Activated CD4-positive, alpha-beta memory T cell treated with anti-CD3 and anti-CD28 coated beads for 36 hours (primary cell): ENCODE measurements at regions not wholly inside any gene's neighbourhood (a gene's known extent, or its start where the extent isn't known, plus 50 kb on each side); places are given as distances from the start of the nearest gene placed in this dataset.

Experiments
- CTCF ChIA-PET: fragments of 350-600 bp; sonication (Branson Sonifier 250); formaldehyde crosslinking; loops from one replicate; lab custom pipeline; 2021; ENCODE audit warnings: antibody characterized with exemption, inconsistent platforms; lab: Charles Lee
- POLR2A ChIA-PET: fragments of 350-600 bp; sonication (Branson Sonifier 250); formaldehyde crosslinking; loops from one replicate; lab custom pipeline; 2021; ENCODE audit warnings: antibody characterized with exemption; lab: Charles Lee
- DNase-seq: peaks from one replicate; pipeline ENCODE4 v3.0.0-alpha.2; 2020
- H3K27ac Mint-ChIP-seq: one replicate; pipeline ENCODE4 v1.8.0; 2021; ENCODE audit warnings: mixed read lengths
- H3K27me3 Mint-ChIP-seq: one replicate; pipeline ENCODE4 v1.8.0; 2021; ENCODE audit warnings: mixed read lengths
- H3K36me3 Mint-ChIP-seq: one replicate; pipeline ENCODE4 v1.8.0; 2021; ENCODE audit warnings: mixed read lengths
- H3K4me1 Mint-ChIP-seq: one replicate; pipeline ENCODE4 v1.8.0; 2021; ENCODE audit warnings: low read depth, mixed read lengths
- H3K4me3 Mint-ChIP-seq: one replicate; pipeline ENCODE4 v1.8.0; 2021; ENCODE audit warnings: mild to moderate bottlenecking, mixed read lengths
- H3K9me3 Mint-ChIP-seq: one replicate; pipeline ENCODE4 v1.8.0; 2021; ENCODE audit warnings: mixed read lengths
- intact Hi-C: fragments of 100-400 bp; cut with micrococcal nuclease; formaldehyde crosslinking; loops from one replicate; pipeline ENCODE4 v1.15.1; 2023

GRCh38 chr12:67444542-67444941 is 175.4 kb downstream of the CAND1 start:
- peaks cover 30% of the 10 kb centered on the region for H3K4me1 Mint-ChIP-seq
- intact Hi-C loops: loop anchor here (5.0 kb wide), 1 partner anchor 498 kb away; no protein-coding TSS in a partner anchor
- no peak overlapping the region for H3K4me3 Mint-ChIP-seq
- POLR2A ChIA-PET: no interaction called here
- peaks cover 2% of the 10 kb centered on the region for H3K36me3 Mint-ChIP-seq
- H3K27me3 Mint-ChIP-seq: peaks cover 4% of the 10 kb centered on the region
- peaks cover under 1% of the 10 kb centered on the region for H3K9me3 Mint-ChIP-seq
- CTCF ChIA-PET: interaction anchor here (1.1 kb wide), 1 partner anchor 89 kb away, joined by 3 read pairs; no protein-coding TSS in a partner anchor
- H3K27ac Mint-ChIP-seq: no peak overlapping the region
- DNase-seq: no peak

- intact Hi-C loops: loop anchor here (5.0 kb wide), 1 partner anchor 186 kb away; no protein-coding TSS in a partner anchor
- no peak overlapping the region for H3K4me3 Mint-ChIP-seq
- H3K4me1 Mint-ChIP-seq: peaks cover 42% of the 10 kb centered on the region
- CTCF ChIA-PET: no interaction called here
- H3K36me3 Mint-ChIP-seq: peaks cover 2% of the 10 kb centered on the region
- peaks cover 2% of the 10 kb centered on the region for H3K27me3 Mint-ChIP-seq
- no peak overlapping the region for H3K27ac Mint-ChIP-seq
- POLR2A ChIA-PET: no interaction called here
- peaks cover 5% of the 10 kb centered on the region for H3K9me3 Mint-ChIP-seq
- DNase-seq: no peak
Observed at GRCh38 chr12:67446716-67447115, 177.6 kb downstream of the CAND1 start.

DNA sequence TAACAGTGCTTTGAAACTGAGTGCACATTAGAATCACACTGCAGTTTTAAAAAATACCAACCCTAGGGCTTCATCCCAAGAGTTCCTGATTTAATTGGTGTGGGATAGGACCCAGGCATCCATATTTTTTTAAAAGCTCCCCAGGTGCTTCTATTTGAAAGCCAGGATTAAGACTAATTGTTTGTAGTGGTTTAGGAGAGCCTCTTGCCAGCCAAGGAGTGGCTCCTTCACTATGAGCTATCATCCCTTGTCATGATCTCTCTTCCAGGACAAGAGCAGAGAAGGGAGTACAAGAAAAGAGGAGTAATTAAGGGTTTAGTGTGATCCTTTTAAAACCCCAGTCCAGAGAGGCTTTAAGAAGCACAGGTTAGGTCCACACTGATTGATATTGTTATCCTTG is 178.0 kb downstream of the CAND1 start:
- Mint-ChIP-seq H3K27ac (no peak overlapping the region), H3K9me3 (peaks cover 5% of the 10 kb centered on the region), H3K27me3 (peaks cover 2% of the 10 kb centered on the region), H3K4me3 (no peak overlapping the region), H3K4me1 (peaks cover 44% of the 10 kb centered on the region), H3K36me3 (peaks cover 2% of the 10 kb centered on the region)
- no peak for DNase-seq
- intact Hi-C loops: loop anchor here (5.0 kb wide), 1 partner anchor 185 kb away; no protein-coding TSS in a partner anchor
- ChIA-PET CTCF (interaction anchor here (0.6 kb wide), 1 partner anchor 380 kb away, joined by 3 read pairs; no protein-coding TSS in a partner anchor), POLR2A (no interaction called here)

DNA sequence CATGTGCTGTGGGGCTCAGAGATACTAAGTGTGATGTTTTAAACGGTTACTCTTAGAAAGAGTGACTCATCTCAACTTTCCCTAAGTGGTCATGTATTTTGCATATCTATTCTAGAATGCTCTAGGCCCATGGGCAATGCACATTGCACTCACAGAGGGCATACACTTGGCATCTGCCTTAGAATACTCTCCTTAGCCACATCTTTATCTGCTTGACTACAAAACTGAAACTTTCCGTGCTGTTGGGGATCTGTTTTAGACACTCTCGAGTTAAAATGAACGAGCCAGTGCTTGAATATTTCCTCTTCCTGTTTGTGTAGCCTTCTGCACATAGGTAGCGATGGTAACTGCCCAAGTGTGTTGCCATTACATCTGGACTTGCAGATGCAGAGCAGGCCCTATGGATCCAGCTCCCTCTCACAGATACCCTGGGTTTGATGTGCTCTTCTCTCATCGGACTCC is 180.5 kb downstream of the CAND1 start:
- POLR2A ChIA-PET: no interaction called here

DNA sequence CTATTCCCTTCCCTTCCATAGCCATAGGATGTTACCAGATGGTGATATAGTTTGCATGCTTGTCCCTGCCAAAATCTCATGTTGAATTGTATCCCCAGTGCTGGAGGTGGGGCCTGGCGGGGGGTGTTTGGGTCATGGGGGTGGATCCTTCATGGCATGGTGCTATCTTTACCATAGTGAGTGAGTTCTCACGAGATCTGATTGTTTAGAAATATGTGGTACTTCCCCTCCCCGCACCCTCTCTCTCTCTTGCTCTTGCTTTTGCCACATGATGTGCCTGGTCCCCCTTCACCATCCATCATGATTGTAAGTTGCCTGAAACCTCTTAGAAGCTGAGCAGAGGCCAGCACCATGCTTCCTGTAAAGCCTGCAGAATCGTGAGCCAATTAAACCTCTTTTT is 181.3 kb downstream of the CAND1 start:
- ChIA-PET POLR2A (interaction anchor here (0.6 kb wide), 1 partner anchor 494 kb away, joined by 3 read pairs; no protein-coding TSS in a partner anchor), CTCF (interaction anchor here (0.6 to 2.9 kb wide), 2 partner anchors 8 to 493 kb away, joined by 3 to 7 read pairs; no protein-coding TSS in a partner anchor)
- peaks cover 2% of the 10 kb centered on the region for H3K36me3 Mint-ChIP-seq
- peaks cover 5% of the 10 kb centered on the region for H3K9me3 Mint-ChIP-seq
- H3K4me3 Mint-ChIP-seq: no peak overlapping the region
- peaks cover 4% of the 10 kb centered on the region for H3K27me3 Mint-ChIP-seq
- peaks cover 51% of the 10 kb centered on the region for H3K4me1 Mint-ChIP-seq
- intact Hi-C loops: loop anchor here (2.0 to 5.0 kb wide), 4 partner anchors 62 to 200 kb away; partner anchors contain the start of gene CAND1
- DNase-seq: no peak
- H3K27ac Mint-ChIP-seq: no peak overlapping the region

More for the DNA sequence above, 180.5 kb downstream of the CAND1 start:
- Mint-ChIP-seq H3K4me3 (no peak overlapping the region), H3K27ac (no peak overlapping the region), H3K27me3 (peaks cover 3% of the 10 kb centered on the region), H3K9me3 (peaks cover 5% of the 10 kb centered on the region), H3K4me1 (peaks cover 51% of the 10 kb centered on the region), H3K36me3 (peaks cover 2% of the 10 kb centered on the region)
- peak; percentile 19 for DNase-seq
- intact Hi-C loops: loop anchor here (2.0 to 5.0 kb wide), 6 partner anchors 63 to 249 kb away; partner anchors contain the start of gene CAND1
- CTCF ChIA-PET: interaction anchor here (2.9 kb wide), 1 partner anchor 494 kb away, joined by 7 read pairs; no protein-coding TSS in a partner anchor

DNA sequence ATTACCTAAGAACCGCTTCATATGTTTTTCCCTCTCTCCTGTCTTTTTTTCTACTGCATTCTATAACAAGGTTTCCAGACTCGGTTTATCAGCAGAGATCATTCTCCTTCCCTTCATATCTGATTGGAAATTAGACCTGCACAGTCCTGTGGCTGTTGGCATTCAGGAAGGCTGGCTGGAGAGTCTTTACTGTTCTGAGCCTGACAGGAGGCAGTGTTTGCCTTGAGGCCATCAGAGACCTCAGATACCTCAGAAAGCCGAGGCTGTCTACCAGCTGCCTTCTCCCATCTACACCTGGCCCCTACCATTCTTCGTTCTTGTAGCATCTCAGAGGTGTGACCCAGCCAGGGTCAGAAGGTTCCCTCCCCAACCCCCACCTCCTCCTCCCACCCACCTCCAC is 182.0 kb downstream of the CAND1 start:
- Mint-ChIP-seq H3K27ac (no peak overlapping the region), H3K4me1 (peaks cover 51% of the 10 kb centered on the region), H3K27me3 (peaks cover 4% of the 10 kb centered on the region), H3K36me3 (peaks cover 2% of the 10 kb centered on the region), H3K9me3 (peaks cover 5% of the 10 kb centered on the region), H3K4me3 (no peak overlapping the region)
- CTCF ChIA-PET: interaction anchor here (0.6 to 2.9 kb wide), 3 partner anchors 9 to 492 kb away, joined by 3 to 7 read pairs (median 4); no protein-coding TSS in a partner anchor
- intact Hi-C loops: loop anchor here (2.0 to 5.0 kb wide), 4 partner anchors 62 to 200 kb away; partner anchors contain the start of gene CAND1
- DNase-seq: no peak
- POLR2A ChIA-PET: interaction anchor here (1.3 kb wide), 1 partner anchor 182 kb away, joined by 4 read pairs; the partner anchor contains the start of gene CAND1

- peak; percentile 42 for DNase-seq
- ChIA-PET POLR2A (interaction anchor here (0.9 to 1.3 kb wide), 2 partner anchors 183 to 539 kb away, joined by 3 to 4 read pairs; partner anchors contain the start of gene CAND1), CTCF (interaction anchor here (0.8 to 2.9 kb wide), 3 partner anchors 11 to 491 kb away, joined by 3 to 7 read pairs (median 4); no protein-coding TSS in a partner anchor)
- intact Hi-C loops: loop anchor here (2.0 to 5.0 kb wide), 3 partner anchors 31 to 185 kb away; partner anchors contain the start of gene CAND1
- H3K36me3 Mint-ChIP-seq: peaks cover 2% of the 10 kb centered on the region
- peaks cover 48% of the 10 kb centered on the region for H3K4me1 Mint-ChIP-seq
- H3K4me3 Mint-ChIP-seq: peak overlapping the region; percentile 1
- no peak overlapping the region for H3K27ac Mint-ChIP-seq
- peaks cover 4% of the 10 kb centered on the region for H3K27me3 Mint-ChIP-seq
- peaks cover 5% of the 10 kb centered on the region for H3K9me3 Mint-ChIP-seq
Observed at GRCh38 chr12:67452119-67452805, 183.1 kb downstream of the CAND1 start.

DNA sequence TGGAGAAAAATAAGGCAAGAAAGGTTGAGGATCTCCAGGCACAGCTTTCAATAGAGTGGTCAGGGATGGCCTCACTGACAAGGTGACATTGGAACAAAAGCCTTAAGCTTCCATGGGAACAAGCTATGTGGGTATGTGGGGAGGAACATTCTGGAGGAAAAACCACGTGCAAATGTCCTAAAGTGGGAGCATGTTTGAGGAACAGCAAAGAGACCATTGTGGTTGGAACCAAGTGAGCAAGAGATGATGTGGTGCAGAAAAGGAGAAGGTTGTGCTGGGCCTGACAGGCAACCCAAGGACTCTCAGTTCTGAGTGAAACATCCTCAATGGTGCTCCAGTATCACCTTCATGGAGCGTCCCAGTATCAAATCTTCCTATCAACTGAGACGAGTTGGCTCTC is 184.0 kb downstream of the CAND1 start:
- Mint-ChIP-seq H3K27ac (no peak overlapping the region), H3K27me3 (peaks cover 6% of the 10 kb centered on the region), H3K9me3 (peaks cover 5% of the 10 kb centered on the region), H3K4me3 (no peak overlapping the region), H3K36me3 (peaks cover 2% of the 10 kb centered on the region), H3K4me1 (peaks cover 45% of the 10 kb centered on the region)
- ChIA-PET CTCF (interaction anchor here (0.6 to 1.1 kb wide), 2 partner anchors 10 to 12 kb away, joined by 3 to 4 read pairs; no protein-coding TSS in a partner anchor), POLR2A (no interaction called here)
- intact Hi-C loops: loop anchor here (2.0 to 5.0 kb wide), 3 partner anchors 30 to 186 kb away; partner anchors contain the start of gene CAND1
- no peak for DNase-seq

DNA sequence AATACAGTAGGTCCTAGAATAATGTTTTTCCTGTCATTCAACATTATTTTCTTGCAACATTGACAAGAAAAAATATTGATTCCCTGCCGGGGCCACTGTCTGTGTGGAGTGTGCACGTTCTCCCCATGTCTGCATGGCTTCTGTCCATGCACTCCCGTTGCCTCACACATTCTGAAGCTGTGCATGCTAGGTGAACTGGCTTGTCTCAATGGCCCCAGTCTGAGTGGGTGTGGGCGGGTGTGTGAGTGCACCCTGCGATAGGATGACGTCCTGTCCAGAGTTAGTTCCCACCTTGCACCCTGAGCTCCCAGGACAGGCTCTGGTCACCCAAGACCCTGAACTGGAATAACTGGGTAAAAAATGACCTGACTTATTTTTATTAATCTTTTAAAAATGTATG is 186.1 kb downstream of the CAND1 start:
- Mint-ChIP-seq H3K4me1 (peaks cover 27% of the 10 kb centered on the region), H3K36me3 (no peaks in the 10 kb centered on the region), H3K4me3 (no peak overlapping the region), H3K9me3 (no peaks in the 10 kb centered on the region), H3K27ac (no peak overlapping the region), H3K27me3 (peaks cover 6% of the 10 kb centered on the region)
- DNase-seq: no peak
- ChIA-PET POLR2A (no interaction called here), CTCF (interaction anchor here (0.6 kb wide), 1 partner anchor 490 kb away, joined by 3 read pairs; no protein-coding TSS in a partner anchor)
- intact Hi-C loops: no loop called here

DNA sequence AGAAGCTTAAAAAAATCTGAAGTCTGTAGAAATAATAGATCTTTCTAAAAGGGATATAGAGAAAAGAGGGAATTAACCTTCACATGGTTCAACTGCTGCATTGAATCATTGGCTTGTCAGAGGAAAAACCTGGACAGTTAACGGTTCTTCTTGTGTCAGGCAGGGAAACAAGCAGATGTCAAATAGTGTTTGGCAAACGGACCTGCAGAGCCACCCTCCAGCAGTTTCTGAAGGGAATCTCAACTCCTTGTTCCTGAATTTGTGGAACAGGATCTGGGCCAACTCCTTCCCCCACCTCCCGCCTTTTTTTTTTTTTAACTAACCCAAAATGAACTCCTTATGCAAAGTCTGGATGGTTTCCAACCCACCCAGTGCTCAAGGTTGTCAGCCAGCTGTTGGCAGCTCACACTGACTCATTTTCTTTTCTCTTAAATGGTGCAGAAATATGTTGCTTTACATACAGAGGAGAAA is 187.3 kb downstream of the CAND1 start:
- no peak overlapping the region for H3K27ac Mint-ChIP-seq
- POLR2A ChIA-PET: no interaction called here

DNA sequence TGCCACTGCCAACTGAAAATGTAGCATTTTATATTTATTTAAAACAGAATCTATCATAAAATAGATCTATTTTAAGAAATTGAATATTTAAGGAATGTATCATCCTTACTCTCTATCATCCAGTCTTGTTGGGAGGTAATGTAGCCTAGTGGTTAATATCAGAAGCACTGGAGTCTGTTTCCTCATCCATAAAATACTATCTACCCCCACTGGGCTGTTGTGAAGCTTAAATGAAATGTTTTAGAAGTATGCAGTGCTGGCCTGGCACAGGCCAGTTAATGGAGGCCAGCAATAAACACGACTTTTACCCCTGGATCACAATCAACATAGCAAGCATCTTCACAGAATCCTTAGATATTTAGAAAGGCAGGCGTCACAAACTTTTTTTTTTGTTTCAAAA is 188.0 kb downstream of the CAND1 start:
- Mint-ChIP-seq H3K36me3 (no peaks in the 10 kb centered on the region), H3K4me1 (peaks cover 11% of the 10 kb centered on the region), H3K27ac (no peak overlapping the region), H3K27me3 (peaks cover 6% of the 10 kb centered on the region), H3K9me3 (no peaks in the 10 kb centered on the region), H3K4me3 (no peak overlapping the region)
- ChIA-PET POLR2A (no interaction called here), CTCF (interaction anchor here (0.7 kb wide), 1 partner anchor 57 kb away, joined by 5 read pairs; no protein-coding TSS in a partner anchor)
- DNase-seq: no peak
- intact Hi-C loops: no loop called here

More for the DNA sequence above, 187.3 kb downstream of the CAND1 start:
- Mint-ChIP-seq H3K9me3 (no peaks in the 10 kb centered on the region), H3K36me3 (no peaks in the 10 kb centered on the region), H3K4me1 (peaks cover 17% of the 10 kb centered on the region), H3K4me3 (no peak overlapping the region), H3K27me3 (peaks cover 6% of the 10 kb centered on the region)
- CTCF ChIA-PET: interaction anchor here (0.7 kb wide), 1 partner anchor 57 kb away, joined by 5 read pairs; no protein-coding TSS in a partner anchor
- no peak for DNase-seq
- intact Hi-C loops: no loop called here
